Fibroblast of pulmonary artery (primary cell): ENCODE measurements at regions not wholly inside any gene's neighbourhood (a gene's known extent, or its start where the extent isn't known, plus 50 kb on each side); places are given as distances from the start of the nearest gene placed in this dataset.

ENCODE experiments used
- DNase-seq: peaks from one replicate; pipeline ENCODE4 v3.0.0-alpha.2; 2010; ENCODE audit warnings: low read depth
- H3K4me3 ChIP-seq: replicated peaks from 2 replicates; pipeline ENCODE4 v1.5.1; 2011; ENCODE audit warnings: low read depth, mild to moderate bottlenecking, control low read depth, low read length, moderate library complexity
- CTCF ChIP-seq: IDR thresholded peaks from 2 replicates; pipeline ENCODE4 v1.5.1; 2011; ENCODE audit warnings: mild to moderate bottlenecking, control low read depth, low read length, inconsistent platforms; ENCODE audit errors: missing control alignments

GRCh38 chr18:65017372-65017760 lies 733.4 kb upstream of the CDH7 start:
- DNase-seq = no peak
- no peak overlapping the region for H3K4me3 ChIP-seq
- no peak for TF ChIP-seq CTCF

GRCh38 chr18:65016631-65017371 lies 734.0 kb upstream of the CDH7 start:
- no peak overlapping the region for H3K4me3 ChIP-seq
- no peak for TF ChIP-seq CTCF
- DNase-seq = no peak

GRCh38 chr18:64994370-64994769 lies 756.4 kb upstream of the CDH7 start:
- no peak overlapping the region for H3K4me3 ChIP-seq
- DNase-seq = no peak
- TF ChIP-seq CTCF = no peak

GRCh38 chr18:64993695-64994094 lies 757.1 kb upstream of the CDH7 start:
- H3K4me3 ChIP-seq = no peak overlapping the region
- no peak for TF ChIP-seq CTCF
- no peak for DNase-seq

- no peak for DNase-seq
- H3K4me3 ChIP-seq = no peak overlapping the region
- no peak for TF ChIP-seq CTCF
Measured at GRCh38 chr18:64992654-64993053, 758.2 kb upstream of the CDH7 start.

- DNase-seq = no peak
- H3K4me3 ChIP-seq = no peak overlapping the region
- TF ChIP-seq CTCF = no peak
Measured at GRCh38 chr18:64991102-64991501, 759.7 kb upstream of the CDH7 start.

- no peak for TF ChIP-seq CTCF
- no peak overlapping the region for H3K4me3 ChIP-seq
- DNase-seq = no peak
Measured at GRCh38 chr18:64986906-64987495, 763.8 kb upstream of the CDH7 start.
